KMS-11 (cell line): ENCODE measurements at regions not wholly inside any gene's neighbourhood (a gene's known extent, or its start where the extent isn't known, plus 50 kb on each side); places are given as distances from the start of the nearest gene placed in this dataset.

Experiments
- H2AFZ ChIP-seq: fragments of 200-600 bp; sonication (generic); 2 replicates; pipeline ENCODE4 v1.6.1; 2016; ENCODE audit warnings: antibody characterized with exemption, mixed run types, low read depth
- H3K27ac ChIP-seq: fragments of 200-600 bp; sonication (generic); 2 replicates; pipeline ENCODE4 v1.6.1; 2016; ENCODE audit warnings: mild to moderate bottlenecking, mixed run types
- H3K27me3 ChIP-seq: fragments of 200-600 bp; sonication (generic); 2 replicates; pipeline ENCODE4 v1.6.1; 2017; ENCODE audit warnings: mild to moderate bottlenecking, low read depth, mixed run types, moderate library complexity; ENCODE audit not compliant: insufficient read depth
- H3K36me3 ChIP-seq: fragments of 200-600 bp; sonication (generic); 2 replicates; pipeline ENCODE4 v1.6.1; 2017; ENCODE audit warnings: mild to moderate bottlenecking, mixed run types; ENCODE audit not compliant: insufficient read depth
- H3K4me1 ChIP-seq: fragments of 200-600 bp; sonication (generic); 2 replicates; pipeline ENCODE4 v1.6.1; 2016; ENCODE audit warnings: mild to moderate bottlenecking, low read depth, mixed run types; ENCODE audit not compliant: poor library complexity, severe bottlenecking
- H3K4me2 ChIP-seq: fragments of 200-600 bp; sonication (generic); 2 replicates; pipeline ENCODE4 v1.7.0; 2016; ENCODE audit warnings: mild to moderate bottlenecking, mixed run types
- H3K4me3 ChIP-seq: fragments of 200-600 bp; sonication (generic); IDR thresholded peaks from 2 replicates; pipeline ENCODE4 v1.6.1; 2017; ENCODE audit warnings: low read depth, low read length, mixed read lengths; ENCODE audit not compliant: insufficient read depth
- H3K79me2 ChIP-seq: fragments of 200-600 bp; sonication (generic); 2 replicates; pipeline ENCODE4 v1.6.1; 2016; ENCODE audit warnings: low read depth, mixed run types; ENCODE audit not compliant: insufficient read depth
- H3K9ac ChIP-seq: fragments of 200-600 bp; sonication (generic); 2 replicates; pipeline ENCODE4 v1.6.1; 2016; ENCODE audit warnings: mild to moderate bottlenecking, mixed run types
- H4K20me1 ChIP-seq: fragments of 200-600 bp; sonication (generic); 2 replicates; pipeline ENCODE4 v1.6.1; 2016; ENCODE audit warnings: mild to moderate bottlenecking, mixed run types; ENCODE audit not compliant: insufficient read depth
- CTCF ChIP-seq: fragments of 200-600 bp; sonication (generic); conservative IDR thresholded peaks from 2 replicates; pipeline ENCODE4 v1.6.1; 2017; ENCODE audit warnings: low read depth, mild to moderate bottlenecking, antibody characterized with exemption, low read length, moderate library complexity, mixed read lengths

- Histone ChIP-seq H3K79me2 (no peaks in the 10 kb centered on the region), H3K27ac (no peak overlapping the region), H2AFZ (no peak overlapping the region), H3K9ac (no peak overlapping the region), H3K4me2 (no peak overlapping the region), H3K27me3 (no peaks in the 10 kb centered on the region), H3K4me3 (no peak overlapping the region), H4K20me1 (no peaks in the 10 kb centered on the region), H3K36me3 (no peaks in the 10 kb centered on the region), H3K4me1 (no peaks in the 10 kb centered on the region)
- no peak for TF ChIP-seq CTCF
Observed at GRCh38 chr10:9877978-9878377, 1139.7 kb upstream of the CELF2 start.

- Histone ChIP-seq H4K20me1 (no peaks in the 10 kb centered on the region), H2AFZ (no peak overlapping the region), H3K36me3 (no peaks in the 10 kb centered on the region), H3K79me2 (no peaks in the 10 kb centered on the region), H3K4me1 (no peaks in the 10 kb centered on the region), H3K27ac (no peak overlapping the region), H3K27me3 (no peaks in the 10 kb centered on the region), H3K4me3 (no peak overlapping the region), H3K4me2 (no peak overlapping the region), H3K9ac (no peak overlapping the region)
- TF ChIP-seq CTCF = no peak
Observed at GRCh38 chr10:9878383-9878782, 1139.3 kb upstream of the CELF2 start.

- no peak for TF ChIP-seq CTCF
- no peak overlapping the region for H3K9ac ChIP-seq
- no peaks in the 10 kb centered on the region for H3K79me2 ChIP-seq
- H3K27ac ChIP-seq = no peak overlapping the region
- no peaks in the 10 kb centered on the region for H3K4me1 ChIP-seq
- no peaks in the 10 kb centered on the region for H3K36me3 ChIP-seq
- H2AFZ ChIP-seq = no peak overlapping the region
- H3K4me2 ChIP-seq = no peak overlapping the region
- H3K27me3 ChIP-seq = no peaks in the 10 kb centered on the region
- no peak overlapping the region for H3K4me3 ChIP-seq
- no peaks in the 10 kb centered on the region for H4K20me1 ChIP-seq
Observed at GRCh38 chr10:9885761-9886160, 1131.9 kb upstream of the CELF2 start.

GRCh38 chr10:9886772-9887171 is 1130.9 kb upstream of the CELF2 start:
- Histone ChIP-seq H3K4me3 (no peak overlapping the region), H3K9ac (no peak overlapping the region), H3K79me2 (no peaks in the 10 kb centered on the region), H2AFZ (no peak overlapping the region), H4K20me1 (no peaks in the 10 kb centered on the region), H3K27ac (no peak overlapping the region), H3K4me2 (no peak overlapping the region), H3K27me3 (no peaks in the 10 kb centered on the region), H3K36me3 (no peaks in the 10 kb centered on the region), H3K4me1 (no peaks in the 10 kb centered on the region)
- no peak for TF ChIP-seq CTCF

GRCh38 chr10:9895453-9895852 is 1122.2 kb upstream of the CELF2 start:
- Histone ChIP-seq H3K9ac (no peak overlapping the region), H3K79me2 (no peaks in the 10 kb centered on the region), H4K20me1 (no peaks in the 10 kb centered on the region), H3K27ac (no peak overlapping the region), H3K27me3 (no peaks in the 10 kb centered on the region), H3K4me3 (no peak overlapping the region), H3K4me1 (no peaks in the 10 kb centered on the region), H3K36me3 (no peaks in the 10 kb centered on the region), H3K4me2 (no peak overlapping the region), H2AFZ (no peak overlapping the region)
- TF ChIP-seq CTCF = no peak
